K562 (cell line): ENCODE measurements at regions not wholly inside any gene's neighbourhood (a gene's known extent, or its start where the extent isn't known, plus 50 kb on each side); places are given as distances from the start of the nearest gene placed in this dataset.

Experiments used
- ATF7 ChIP-seq: fragments of 450-650 bp; IDR thresholded peaks from 2 replicates; pipeline ENCODE4 v1.7.1; 2014; ENCODE audit warnings: mild to moderate bottlenecking, moderate library complexity
- BHLHE40 ChIP-seq: IDR thresholded peaks from 2 replicates; pipeline ENCODE4 v1.6.1; 2011; ENCODE audit warnings: low read length, improper control_type of control experiment
- CEBPZ ChIP-seq: fragments of 150-350 bp; IDR thresholded peaks from 2 replicates; pipeline ENCODE4 v1.6.1; 2014; ENCODE audit warnings: low read depth, mild to moderate bottlenecking, low read length, borderline replicate concordance
- JUND ChIP-seq, 2 experiments: IDR thresholded peaks; 2 replicates in 1 of 2; 3 replicates in 1 of 2; pipeline ENCODE4 v1.6.1; 2011; ENCODE audit warnings: borderline replicate concordance in 2 of 2, low read depth in 2 of 2, low read length in 2 of 2, improper control_type of control experiment in 1 of 2, missing biosample characterization in 1 of 2, missing genetic modification characterization in 1 of 2, missing genetic modification reagents in 1 of 2
- NFE2 ChIP-seq: IDR thresholded peaks from 2 replicates; pipeline ENCODE4 v1.6.1; 2014; ENCODE audit warnings: antibody characterized with exemption, low read depth
- SMARCC2 ChIP-seq: fragments of 450-650 bp; IDR thresholded peaks from 2 replicates; pipeline ENCODE4 v1.6.1; 2017; ENCODE audit warnings: antibody characterized with exemption, moderate library complexity, mild to moderate bottlenecking, low read depth
- ZBTB11 ChIP-seq, 3 experiments: fragments of 200-800 bp in 1 of 3; fragments of 250-450 bp in 1 of 3; fragments of 450-650 bp in 1 of 3; sonication (Bioruptor Pico) in 1 of 3; sonication (Bioruptor generic) in 1 of 3; formaldehyde crosslinking in 1 of 3; IDR thresholded peaks; 2 replicates each; pipeline versions ENCODE4 v1.6.1 to v1.8.0; 2016 to 2022; ENCODE audit warnings: mild to moderate bottlenecking in 2 of 3, missing genetic modification characterization in 2 of 3, missing compliant biosample characterization in 1 of 3, moderate library complexity in 1 of 3
- ZNF318 ChIP-seq, 2 experiments: fragments of 450-650 bp; IDR thresholded peaks; 2 replicates each; pipeline ENCODE4 v1.6.1; 2016; ENCODE audit warnings: mild to moderate bottlenecking in 2 of 2, borderline replicate concordance in 1 of 2, low read depth in 1 of 2, moderate library complexity in 1 of 2

DNA sequence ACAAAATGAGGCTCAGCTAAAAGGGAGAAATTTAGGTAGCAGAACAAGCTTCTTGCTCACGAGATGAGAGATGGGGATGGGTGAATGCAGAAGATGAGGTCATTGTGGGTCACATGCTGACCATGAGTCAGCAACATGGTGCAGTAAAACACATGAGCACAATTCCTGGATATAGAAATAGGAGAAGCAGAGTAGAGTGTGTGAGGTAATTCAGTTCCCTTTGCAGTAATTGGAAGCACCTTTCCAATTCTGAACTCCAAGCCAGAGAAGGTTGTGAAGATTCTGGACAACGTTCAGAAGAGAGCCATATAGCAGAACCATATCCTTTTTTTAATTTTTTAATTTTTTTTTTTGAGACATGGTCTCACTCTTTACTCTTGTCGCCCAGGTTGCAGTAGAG, 62.0 kb upstream of the LMNTD1 start (continued):
- peak; percentile 97 for TF ChIP-seq ATF7
- peak; percentile 80 for TF ChIP-seq BHLHE40
- peak; percentile 96 for TF ChIP-seq NFE2
- TF ChIP-seq ZNF318 (IDR thresholded peaks at IDR 0.05; ENCODE audit: borderline replicate concordance in 1 of 2, low read depth in 1 of 2) = peak in 1 of 2 experiments; percentile 68; a peak in 2 of 4 replicates
- TF ChIP-seq JUND (IDR thresholded peaks at IDR 0.05; ENCODE audit: borderline replicate concordance, low read depth, low read length) = peak; percentile 97
- TF ChIP-seq JUND (tag; IDR thresholded peaks at IDR 0.05; ENCODE audit: borderline replicate concordance, low read depth, low read length) = peak; percentile 99
- peak; percentile 30; the same call in 1 of the 2 replicates for TF ChIP-seq SMARCC2
- TF ChIP-seq CEBPZ = no peak
- peak in 1 of 3 experiments; percentile 60; a peak in 1 of 6 replicates for TF ChIP-seq ZBTB11 (CRISPR knock-in tag; IDR thresholded peaks at IDR 0.05)
